HL-60 (cell line): ENCODE measurements at regions not wholly inside any gene's neighbourhood (a gene's known extent, or its start where the extent isn't known, plus 50 kb on each side); places are given as distances from the start of the nearest gene placed in this dataset.

Experiments
- DNase-seq, 2 experiments: peaks; one replicate each; pipeline ENCODE4 v3.0.0-alpha.2; 2010 to 2020; ENCODE audit warnings: low read depth in 1 of 2, low spot score in 1 of 2
- H3K27ac ChIP-seq: fragments of 250-450 bp; sonication (Bioruptor Pico); replicated peaks from 2 replicates; pipeline ENCODE4 v1.5.1; 2020; ENCODE audit warnings: mild to moderate bottlenecking, moderate library complexity
- H3K27me3 ChIP-seq: fragments of 250-450 bp; sonication (Bioruptor Pico); 2 replicates; pipeline ENCODE4 v1.5.1; 2021; ENCODE audit warnings: mild to moderate bottlenecking, moderate library complexity; ENCODE audit not compliant: insufficient read depth, poor library complexity, severe bottlenecking
- H3K4me3 ChIP-seq: replicated peaks from 2 replicates; pipeline ENCODE4 v1.5.1; 2011; ENCODE audit warnings: mild to moderate bottlenecking, control low read depth, low read length; ENCODE audit not compliant: insufficient read depth
- GABPA ChIP-seq: IDR thresholded peaks from 2 replicates; pipeline ENCODE4 v1.6.1; 2012; ENCODE audit warnings: low read depth
- POLR2AphosphoS5 ChIP-seq: IDR thresholded peaks from 2 replicates; pipeline ENCODE4 v1.6.1; 2012; ENCODE audit warnings: low read depth
- REST ChIP-seq: IDR thresholded peaks from 2 replicates; pipeline ENCODE4 v1.6.1; 2012; ENCODE audit warnings: low read depth; ENCODE audit not compliant: insufficient replicate concordance
- SPI1 ChIP-seq: IDR thresholded peaks from 2 replicates; pipeline ENCODE4 v1.6.1; 2012; ENCODE audit warnings: low read depth, mild to moderate bottlenecking, borderline replicate concordance
- TF ChIP-seq, protein P1 (sequence below): IDR thresholded peaks from one replicate; pipeline ENCODE4 v1.5.1; 2011; ENCODE audit warnings: low read length, control low read depth, inconsistent platforms; ENCODE audit not compliant: insufficient read depth

- H3K27me3 ChIP-seq: no peaks in the 10 kb centered on the region
- H3K27ac ChIP-seq: no peak overlapping the region
- TF ChIP-seq SPI1 (no peak), REST (no peak), GABPA (no peak), POLR2AphosphoS5 (no peak)
- TF ChIP-seq, protein P1, sequence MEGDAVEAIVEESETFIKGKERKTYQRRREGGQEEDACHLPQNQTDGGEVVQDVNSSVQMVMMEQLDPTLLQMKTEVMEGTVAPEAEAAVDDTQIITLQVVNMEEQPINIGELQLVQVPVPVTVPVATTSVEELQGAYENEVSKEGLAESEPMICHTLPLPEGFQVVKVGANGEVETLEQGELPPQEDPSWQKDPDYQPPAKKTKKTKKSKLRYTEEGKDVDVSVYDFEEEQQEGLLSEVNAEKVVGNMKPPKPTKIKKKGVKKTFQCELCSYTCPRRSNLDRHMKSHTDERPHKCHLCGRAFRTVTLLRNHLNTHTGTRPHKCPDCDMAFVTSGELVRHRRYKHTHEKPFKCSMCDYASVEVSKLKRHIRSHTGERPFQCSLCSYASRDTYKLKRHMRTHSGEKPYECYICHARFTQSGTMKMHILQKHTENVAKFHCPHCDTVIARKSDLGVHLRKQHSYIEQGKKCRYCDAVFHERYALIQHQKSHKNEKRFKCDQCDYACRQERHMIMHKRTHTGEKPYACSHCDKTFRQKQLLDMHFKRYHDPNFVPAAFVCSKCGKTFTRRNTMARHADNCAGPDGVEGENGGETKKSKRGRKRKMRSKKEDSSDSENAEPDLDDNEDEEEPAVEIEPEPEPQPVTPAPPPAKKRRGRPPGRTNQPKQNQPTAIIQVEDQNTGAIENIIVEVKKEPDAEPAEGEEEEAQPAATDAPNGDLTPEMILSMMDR: no peak
- H3K4me3 ChIP-seq: no peak overlapping the region
- no peak for DNase-seq
Observed at GRCh38 chr9:130782886-130783530, 52.0 kb upstream of the ABL1 start.

DNA sequence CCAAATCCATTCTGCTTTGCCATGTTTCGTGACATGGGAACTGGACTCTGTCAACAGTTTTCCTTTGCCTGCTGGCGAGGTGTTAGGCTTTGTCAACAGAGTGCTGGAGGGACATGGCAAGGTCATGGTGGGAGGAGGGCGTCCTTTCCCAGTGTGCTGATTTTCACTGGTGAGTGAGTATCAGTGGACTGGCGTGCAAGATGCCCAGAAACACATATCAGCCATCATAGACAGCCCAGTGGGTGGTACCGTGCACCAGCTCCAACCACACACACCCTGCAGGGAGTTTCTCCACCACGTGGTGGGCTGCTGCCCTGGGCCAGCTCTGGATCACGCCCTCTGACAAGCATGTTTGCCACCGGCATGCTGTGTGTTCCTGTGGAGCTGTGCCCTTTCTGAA is 50.0 kb upstream of the ABL1 start:
- no peak overlapping the region for H3K27ac ChIP-seq
- no peak overlapping the region for H3K4me3 ChIP-seq
- no peak for TF ChIP-seq SPI1
- no peak for TF ChIP-seq GABPA
- TF ChIP-seq, protein P1: no peak
- TF ChIP-seq POLR2AphosphoS5: no peak
- no peak for TF ChIP-seq REST
- no peak for DNase-seq
- no peaks in the 10 kb centered on the region for H3K27me3 ChIP-seq
